Activated naive CD8-positive, alpha-beta T cell treated with anti-CD3 and anti-CD28 coated beads, Interleukin-2, amount 50 U/mL, for 16 hours (primary cell): ENCODE measurements at regions not wholly inside any gene's neighbourhood (a gene's known extent, or its start where the extent isn't known, plus 50 kb on each side); places are given as distances from the start of the nearest gene placed in this dataset.
"Not testable (repeated sequence)": the region's sequence is repeated elsewhere in the genome, so short reads cannot be mapped to it uniquely, and the experiment has no call there.

Source experiments
- DNase-seq: peaks from one replicate; pipeline ENCODE4 v3.0.0-alpha.2; 2020; ENCODE audit warnings: low read depth, low spot score

- DNase-seq: no peak
Measured at GRCh38 chr4:138510053-138510452, 267.9 kb upstream of the SLC7A11 start.

GRCh38 chr4:138509346-138509745 is 267.2 kb upstream of the SLC7A11 start:
- DNase-seq: no peak

GRCh38 chr4:138507522-138507921 is 265.4 kb upstream of the SLC7A11 start:
- DNase-seq: no peak

- no peak for DNase-seq
Measured at GRCh38 chr4:138501614-138502013, 259.5 kb upstream of the SLC7A11 start.

GRCh38 chr4:138500869-138501268 is 258.7 kb upstream of the SLC7A11 start:
- DNase-seq: no peak

GRCh38 chr4:138499627-138500026 is 257.5 kb upstream of the SLC7A11 start:
- DNase-seq: no peak

GRCh38 chr4:138494931-138495330 is 252.8 kb upstream of the SLC7A11 start:
- no peak for DNase-seq

GRCh38 chr4:138494116-138494515 is 252.0 kb upstream of the SLC7A11 start:
- DNase-seq: no peak

- no peak for DNase-seq
Measured at GRCh38 chr4:138492176-138492575, 250.0 kb upstream of the SLC7A11 start.

GRCh38 chr4:138488533-138488932 is 246.4 kb upstream of the SLC7A11 start:
- DNase-seq: no peak

GRCh38 chr4:138487670-138488069 is 245.5 kb upstream of the SLC7A11 start:
- DNase-seq: no peak

GRCh38 chr4:138487230-138487629 is 245.1 kb upstream of the SLC7A11 start:
- no peak for DNase-seq

GRCh38 chr4:138485498-138485897 is 243.3 kb upstream of the SLC7A11 start:
- DNase-seq: no peak

- no peak for DNase-seq
Measured at GRCh38 chr4:138475116-138475515, 233.0 kb upstream of the SLC7A11 start.

GRCh38 chr4:138473339-138473738 is 231.2 kb upstream of the SLC7A11 start:
- DNase-seq: no peak

- no peak for DNase-seq
Measured at GRCh38 chr4:138460477-138461414, 218.6 kb upstream of the SLC7A11 start.

- no peak for DNase-seq
Measured at GRCh38 chr4:138458751-138459150, 216.6 kb upstream of the SLC7A11 start.

- not testable (repeated sequence) for DNase-seq
Measured at GRCh38 chr4:138456349-138456748, 214.2 kb upstream of the SLC7A11 start.

GRCh38 chr4:138455097-138455496 is 212.9 kb upstream of the SLC7A11 start:
- no peak for DNase-seq

GRCh38 chr4:138452826-138453225 is 210.7 kb upstream of the SLC7A11 start:
- no peak for DNase-seq

GRCh38 chr4:138451276-138451663 is 209.1 kb upstream of the SLC7A11 start:
- DNase-seq: no peak

- no peak for DNase-seq
Measured at GRCh38 chr4:138450546-138451275, 208.6 kb upstream of the SLC7A11 start.

- DNase-seq: no peak
Measured at GRCh38 chr4:138449938-138450337, 207.8 kb upstream of the SLC7A11 start.
